Activated B cell treated with CpG ODN at 0.5 μM for 24 hours (primary cell): ENCODE measurements at regions not wholly inside any gene's neighbourhood (a gene's known extent, or its start where the extent isn't known, plus 50 kb on each side); places are given as distances from the start of the nearest gene placed in this dataset.

Source experiments
- ATAC-seq: fragments of 200-7000 bp; cut with Tn5 transposase; one replicate; pipeline ENCODE4 v1.10.0; 2021; ENCODE audit warnings: low read depth, mild to moderate bottlenecking, moderate library complexity
- CTCF ChIA-PET: fragments of 350-600 bp; sonication (Branson Sonifier 250); formaldehyde crosslinking; loops from one replicate; lab custom pipeline; 2021; ENCODE audit warnings: antibody characterized with exemption; lab: Charles Lee
- POLR2A ChIA-PET: fragments of 350-600 bp; sonication (Branson Sonifier 250); formaldehyde crosslinking; loops from one replicate; lab custom pipeline; 2021; ENCODE audit warnings: antibody characterized with exemption; lab: Charles Lee
- DNase-seq: peaks from one replicate; pipeline ENCODE4 v3.0.0; 2022
- H3K27ac Mint-ChIP-seq: one replicate; pipeline ENCODE4 v1.8.0; 2020; ENCODE audit warnings: mixed read lengths
- H3K27me3 Mint-ChIP-seq: one replicate; pipeline ENCODE4 v1.8.0; 2021; ENCODE audit warnings: mixed read lengths
- H3K36me3 Mint-ChIP-seq: one replicate; pipeline ENCODE4 v1.8.0; 2021; ENCODE audit warnings: low read depth, mixed read lengths
- H3K4me1 Mint-ChIP-seq: one replicate; pipeline ENCODE4 v1.8.0; 2021; ENCODE audit warnings: mixed read lengths
- H3K4me3 Mint-ChIP-seq: one replicate; pipeline ENCODE4 v1.8.0; 2020; ENCODE audit warnings: mild to moderate bottlenecking, mixed read lengths
- H3K9me3 Mint-ChIP-seq: one replicate; pipeline ENCODE4 v1.8.0; 2020; ENCODE audit warnings: mixed read lengths
- CTCF ChIP-seq: fragments of 200-600 bp; IDR thresholded peaks from one replicate; pipeline ENCODE4 v1.8.0; 2022; ENCODE audit warnings: antibody characterized with exemption, mild to moderate bottlenecking
- intact Hi-C: fragments of 100-400 bp; cut with micrococcal nuclease; formaldehyde crosslinking; loops from one replicate; pipeline ENCODE4 v1.15.1; 2024

- TF ChIP-seq CTCF, result no peak
- peaks cover 3% of the 10 kb centered on the region for H3K9me3 Mint-ChIP-seq
- no peaks in the 10 kb centered on the region for H3K36me3 Mint-ChIP-seq
- ATAC-seq (no peak), DNase-seq (no peak)
- no peaks in the 10 kb centered on the region for H3K27me3 Mint-ChIP-seq
- H3K4me3 Mint-ChIP-seq, result no peak overlapping the region
- POLR2A ChIA-PET, result no interaction called here
- CTCF ChIA-PET, result interaction anchor here (0.6 kb wide), 1 partner anchor 1444 kb away, joined by 3 read pairs; no protein-coding TSS in a partner anchor
- H3K4me1 Mint-ChIP-seq, result no peaks in the 10 kb centered on the region
- H3K27ac Mint-ChIP-seq, result no peak overlapping the region
- intact Hi-C loops, result no loop called here
These were observed 427.8 kb upstream of the CDH6 start for GRCh38 chr5:30765706-30766105.

GRCh38 chr5:30765227-30765626 is 428.3 kb upstream of the CDH6 start:
- intact Hi-C loops, result no loop called here
- DNase-seq, result no peak
- peaks cover 4% of the 10 kb centered on the region for H3K9me3 Mint-ChIP-seq
- H3K4me1 Mint-ChIP-seq, result no peaks in the 10 kb centered on the region
- POLR2A ChIA-PET, result no interaction called here
- ATAC-seq, result no peak
- H3K36me3 Mint-ChIP-seq, result no peaks in the 10 kb centered on the region
- no peak overlapping the region for H3K4me3 Mint-ChIP-seq
- CTCF ChIA-PET, result no interaction called here
- no peak for TF ChIP-seq CTCF
- H3K27ac Mint-ChIP-seq, result no peak overlapping the region
- H3K27me3 Mint-ChIP-seq, result no peaks in the 10 kb centered on the region

- H3K9me3 Mint-ChIP-seq, result peaks cover 10% of the 10 kb centered on the region
- no peak overlapping the region for H3K4me3 Mint-ChIP-seq
- intact Hi-C loops, result no loop called here
- no peak for ATAC-seq
- no peak overlapping the region for H3K27ac Mint-ChIP-seq
- H3K27me3 Mint-ChIP-seq, result no peaks in the 10 kb centered on the region
- H3K4me1 Mint-ChIP-seq, result no peaks in the 10 kb centered on the region
- ChIA-PET POLR2A (no interaction called here), CTCF (no interaction called here)
- no peak for TF ChIP-seq CTCF
- no peak for DNase-seq
- H3K36me3 Mint-ChIP-seq, result no peaks in the 10 kb centered on the region
These were observed 428.8 kb upstream of the CDH6 start for GRCh38 chr5:30764704-30765103.

GRCh38 chr5:30759731-30760130 is 433.8 kb upstream of the CDH6 start:
- Mint-ChIP-seq H3K27me3 (no peaks in the 10 kb centered on the region), H3K36me3 (no peaks in the 10 kb centered on the region), H3K9me3 (peaks cover 13% of the 10 kb centered on the region), H3K4me1 (no peaks in the 10 kb centered on the region), H3K4me3 (no peak overlapping the region), H3K27ac (no peak overlapping the region)
- ChIA-PET CTCF (no interaction called here), POLR2A (no interaction called here)
- DNase-seq (no peak), ATAC-seq (no peak)
- intact Hi-C loops, result no loop called here
- TF ChIP-seq CTCF, result no peak

- CTCF ChIA-PET, result no interaction called here
- intact Hi-C loops, result no loop called here
- Mint-ChIP-seq H3K27me3 (no peaks in the 10 kb centered on the region), H3K36me3 (no peaks in the 10 kb centered on the region), H3K9me3 (peaks cover 12% of the 10 kb centered on the region), H3K4me1 (no peaks in the 10 kb centered on the region), H3K27ac (no peak overlapping the region), H3K4me3 (no peak overlapping the region)
- no peak for TF ChIP-seq CTCF
- DNase-seq, result no peak
- POLR2A ChIA-PET, result no interaction called here
- no peak for ATAC-seq
These were observed 441.5 kb upstream of the CDH6 start for GRCh38 chr5:30752015-30752414.
